Ureter (tissue), 1 donor: ENCODE measurements at regions not wholly inside any gene's neighbourhood (a gene's known extent, or its start where the extent isn't known, plus 50 kb on each side); places are given as distances from the start of the nearest gene placed in this dataset.

Source experiments
- DNase-seq: peaks from one replicate; pipeline ENCODE4 v3.0.0-alpha.2; 2020; ENCODE audit warnings: low spot score
- donor health status: DM: yes; HTN: yes; CAD: no.

GRCh38 chr1:234989479-234990327, 138.9 kb downstream of the TOMM20 start:
- no peak for DNase-seq

- DNase-seq: no peak
Measured at GRCh38 chr1:234989019-234989418, 139.6 kb downstream of the TOMM20 start.

- DNase-seq: no peak
Measured at GRCh38 chr1:234988536-234988935, 140.1 kb downstream of the TOMM20 start.

GRCh38 chr1:234988155-234988517, 140.5 kb downstream of the TOMM20 start:
- no peak for DNase-seq

GRCh38 chr1:234987415-234988154, 141.1 kb downstream of the TOMM20 start:
- DNase-seq: peak; percentile 76

GRCh38 chr1:234986750-234987414, 141.8 kb downstream of the TOMM20 start:
- DNase-seq: no peak

- no peak for DNase-seq
Measured at GRCh38 chr1:234985516-234986294, 142.9 kb downstream of the TOMM20 start.

- DNase-seq: no peak
Measured at GRCh38 chr1:234985007-234985370, 143.6 kb downstream of the TOMM20 start.

GRCh38 chr1:234983564-234984238, 144.9 kb downstream of the TOMM20 start:
- no peak for DNase-seq

GRCh38 chr1:234981758-234982157, 146.9 kb downstream of the TOMM20 start:
- DNase-seq: no peak

- DNase-seq: peak; percentile 83
Measured at GRCh38 chr1:234980645-234981396, 147.8 kb downstream of the TOMM20 start.

GRCh38 chr1:234980291-234980644, 148.4 kb downstream of the TOMM20 start:
- no peak for DNase-seq

GRCh38 chr1:234979296-234980279, 149.0 kb downstream of the TOMM20 start:
- DNase-seq: no peak

- no peak for DNase-seq
Measured at GRCh38 chr1:234978397-234979295, 150.0 kb downstream of the TOMM20 start.

GRCh38 chr1:234977875-234978396, 150.7 kb downstream of the TOMM20 start:
- DNase-seq: no peak

GRCh38 chr1:234976861-234977680, 151.6 kb downstream of the TOMM20 start:
- DNase-seq: no peak
